HG03565 (cell line): ENCODE measurements at regions not wholly inside any gene's neighbourhood (a gene's known extent, or its start where the extent isn't known, plus 50 kb on each side); places are given as distances from the start of the nearest gene placed in this dataset.

Experiments
- ATAC-seq: cut with Tn5 transposase; IDR thresholded peaks from one replicate; pipeline ENCODE4 v1.9.1; 2021; ENCODE audit warnings: mild to moderate bottlenecking, moderate library complexity; ENCODE audit not compliant: unreplicated experiment

DNA sequence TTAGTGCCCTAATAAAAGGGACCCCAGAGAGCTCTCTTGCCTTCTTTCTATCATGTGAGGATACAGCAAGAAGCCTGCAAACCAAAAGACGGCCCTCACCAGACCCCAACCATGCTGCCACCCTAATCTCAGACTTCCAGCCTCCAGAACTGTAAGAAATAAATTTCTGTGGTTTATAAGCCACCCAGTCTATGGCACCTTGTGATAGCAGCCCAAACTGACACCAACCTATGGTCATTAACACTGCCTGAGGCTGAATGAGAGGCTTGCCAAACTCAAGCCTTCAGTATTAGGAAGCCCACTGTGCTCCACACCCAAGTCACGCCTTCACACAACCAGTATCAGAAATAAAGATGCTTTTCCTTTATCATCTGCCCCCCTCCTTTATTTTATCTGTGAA is 127.3 kb upstream of the KLF3 start:
- ATAC-seq = no peak

DNA sequence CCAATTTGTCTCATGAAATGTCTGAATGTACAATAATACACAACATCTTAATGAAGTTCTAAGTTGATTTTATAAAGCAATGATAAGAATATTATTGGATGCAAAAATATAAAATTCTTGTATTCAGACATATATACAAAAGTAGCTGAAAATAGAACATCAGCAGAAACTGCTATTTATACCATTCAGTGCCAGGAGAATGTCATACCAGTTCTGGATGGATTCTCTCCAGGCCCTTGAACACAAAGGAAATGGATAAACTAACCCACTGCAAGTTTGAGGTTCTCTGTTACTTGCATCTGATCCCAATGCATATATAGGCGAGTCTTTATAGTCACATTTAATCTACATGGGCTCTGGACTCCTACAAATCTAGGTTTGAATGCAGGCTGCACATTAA is 126.3 kb upstream of the KLF3 start:
- ATAC-seq = no peak

DNA sequence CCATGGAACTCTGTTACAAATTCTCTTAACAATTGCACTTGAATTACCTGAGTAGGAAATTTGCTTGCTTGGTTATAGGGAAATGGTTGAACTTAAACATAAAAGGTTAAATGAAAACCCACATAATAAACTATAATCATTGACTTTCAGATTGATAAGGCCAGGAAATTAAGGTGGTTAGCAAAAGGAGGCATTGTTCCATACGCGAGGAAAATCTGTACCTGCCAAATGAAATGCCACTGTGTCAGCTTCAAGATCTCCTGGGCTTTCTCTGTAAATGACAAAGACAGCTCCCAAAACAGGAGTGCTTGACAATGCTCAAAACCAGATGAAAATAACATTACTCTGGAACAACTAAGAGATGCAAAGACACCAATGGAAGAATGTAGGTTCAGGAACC is 125.5 kb upstream of the KLF3 start:
- ATAC-seq = no peak

DNA sequence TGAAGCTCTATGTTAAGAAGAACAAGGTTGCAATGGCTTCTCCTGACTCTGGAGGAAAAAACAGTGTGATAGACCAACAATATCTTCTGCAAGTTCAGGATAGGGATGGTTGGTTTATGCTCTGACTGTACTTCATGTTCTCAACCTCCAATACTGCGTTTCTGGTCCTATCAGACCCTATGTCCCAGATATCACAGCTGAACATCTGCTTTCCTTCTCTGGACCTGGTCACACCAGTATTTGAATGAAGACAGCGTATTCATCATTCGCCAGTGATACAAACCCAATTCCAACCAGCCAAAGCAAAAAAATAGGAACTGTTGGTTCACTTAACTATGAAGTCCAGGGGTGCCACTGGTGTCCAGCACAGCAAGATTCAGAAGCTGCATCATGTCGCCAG is 124.5 kb upstream of the KLF3 start:
- ATAC-seq = no peak

DNA sequence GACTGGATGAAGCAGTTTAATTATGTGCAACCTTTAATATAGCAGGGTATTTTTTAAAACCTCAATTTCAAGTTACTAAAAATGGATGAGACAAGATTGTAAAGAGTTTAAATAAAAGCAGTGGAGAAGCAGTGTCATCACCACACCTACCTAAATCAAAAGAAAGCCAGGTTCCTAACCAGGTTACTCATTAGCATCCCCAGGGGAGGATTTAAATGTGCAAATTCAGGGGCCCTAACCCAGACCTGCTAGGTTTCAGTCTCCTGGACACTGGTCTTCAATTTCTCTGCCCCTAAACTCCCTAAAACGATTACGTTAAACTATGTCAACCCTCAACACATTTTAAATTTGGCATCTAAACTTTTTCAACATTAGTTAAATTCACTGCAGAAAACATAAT is 116.9 kb upstream of the KLF3 start:
- ATAC-seq = no peak

DNA sequence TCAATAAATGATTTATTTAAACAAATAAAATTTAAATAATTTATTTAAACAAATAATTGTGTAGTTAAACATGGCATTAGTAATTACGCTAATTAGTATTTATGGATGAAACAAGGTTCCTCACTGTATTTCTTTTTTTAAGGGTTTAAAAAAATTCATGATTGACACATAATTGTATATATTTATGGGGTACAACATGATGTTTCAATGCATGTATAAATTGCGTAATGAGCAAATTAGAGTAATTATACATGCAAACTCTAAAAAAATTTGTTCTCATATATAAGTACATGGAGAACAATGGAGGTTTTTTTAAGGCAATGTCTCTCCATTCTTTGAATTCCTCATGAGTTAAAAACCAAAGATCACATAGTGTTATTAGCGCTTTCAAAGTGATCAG is 115.7 kb upstream of the KLF3 start:
- no peak for ATAC-seq

DNA sequence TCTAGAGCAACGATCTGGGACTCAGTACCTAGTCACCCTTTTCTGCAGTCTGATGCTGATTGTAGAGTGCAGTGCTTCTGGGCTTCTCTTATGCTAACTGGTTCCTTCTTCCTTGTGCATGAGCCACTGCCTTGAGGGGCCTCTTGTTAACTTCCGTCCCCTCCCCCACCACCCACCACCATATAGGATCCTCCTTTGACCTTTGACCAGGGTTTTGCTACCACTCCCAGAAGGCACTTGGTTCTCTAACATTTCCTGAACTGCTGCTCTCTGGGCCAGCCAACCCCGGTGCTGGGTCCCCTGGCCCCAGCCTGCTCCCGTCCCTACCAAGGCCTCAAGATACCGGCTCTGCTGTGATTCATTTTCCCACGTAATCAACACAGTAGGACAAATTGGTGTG is 104.6 kb upstream of the KLF3 start:
- no peak for ATAC-seq

DNA sequence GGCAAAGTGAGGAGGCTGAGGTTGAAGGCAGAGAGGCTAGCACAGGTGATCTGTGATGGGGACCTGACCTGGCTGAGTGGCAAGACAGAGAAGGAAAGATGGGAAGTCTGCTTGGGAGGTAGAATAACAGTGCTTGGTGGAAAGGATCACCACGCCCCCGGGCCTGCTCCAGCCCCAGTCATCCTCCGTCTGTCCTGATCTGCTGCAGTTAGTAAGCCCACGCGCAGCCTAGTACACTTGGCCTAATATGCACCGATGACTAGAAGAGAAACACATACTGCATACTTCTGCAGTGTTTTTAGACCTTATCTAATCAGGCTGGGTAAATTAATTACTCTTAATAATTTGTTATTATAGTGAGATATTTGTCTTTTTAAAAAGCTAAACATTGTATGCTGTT is 103.7 kb upstream of the KLF3 start:
- no peak for ATAC-seq

DNA sequence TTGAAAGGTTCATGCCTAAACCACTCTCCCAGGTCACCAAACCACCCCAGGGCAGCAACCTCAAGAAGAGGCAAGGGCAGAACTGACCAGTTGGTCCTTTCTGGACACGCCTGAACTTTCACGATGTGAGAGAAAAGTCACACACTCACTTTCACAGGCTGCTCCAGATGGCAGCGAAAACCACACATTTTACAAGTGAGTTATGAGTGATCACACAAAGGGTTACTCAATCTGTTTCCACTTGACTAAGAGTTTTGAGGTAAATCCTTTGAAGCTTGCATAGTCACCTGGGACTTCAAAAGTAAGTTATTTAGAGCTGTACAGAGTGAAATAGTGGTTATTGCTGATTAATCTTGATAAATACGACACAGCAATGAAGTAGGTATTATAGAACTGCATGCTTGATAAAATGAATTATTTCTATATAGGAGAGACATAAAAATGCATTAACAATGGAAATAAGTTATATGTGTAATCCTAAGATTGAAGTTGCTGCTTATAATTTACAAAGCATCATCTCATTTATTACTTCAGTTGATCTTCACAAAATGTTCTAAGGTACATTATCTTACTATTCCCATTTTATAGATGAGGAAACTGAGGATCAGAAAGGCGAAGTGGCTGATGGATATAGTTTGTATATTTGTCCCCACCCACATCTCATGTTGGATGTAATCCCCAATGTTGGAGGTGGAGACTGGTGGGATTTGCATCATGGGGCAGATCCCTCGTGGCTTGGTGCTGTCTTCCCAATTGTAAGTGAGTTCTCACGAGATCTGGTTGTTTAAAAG is 103.0 kb upstream of the KLF3 start:
- ATAC-seq = peak; percentile 95

DNA sequence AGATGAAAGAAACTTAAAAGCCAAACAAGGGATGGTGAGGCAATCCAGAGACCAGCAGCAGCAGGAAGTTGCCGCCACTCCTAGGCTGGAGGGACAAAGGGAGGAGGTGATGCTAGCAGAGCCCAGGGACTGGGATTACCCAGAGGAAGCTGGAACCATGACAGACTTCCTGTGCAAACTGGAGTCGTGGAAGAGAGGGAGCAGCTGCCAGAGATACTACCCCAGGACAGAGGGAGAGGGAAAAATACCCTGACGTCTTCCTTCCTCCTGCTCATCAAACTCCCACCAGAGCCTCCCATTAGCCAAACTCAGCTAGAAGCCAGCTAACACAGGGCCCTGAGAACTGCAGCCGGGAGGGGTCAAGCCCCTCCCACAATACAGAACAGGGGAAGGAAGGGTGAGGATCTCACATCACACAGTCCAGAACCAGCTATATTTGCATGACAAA is 101.2 kb upstream of the KLF3 start:
- no peak for ATAC-seq

DNA sequence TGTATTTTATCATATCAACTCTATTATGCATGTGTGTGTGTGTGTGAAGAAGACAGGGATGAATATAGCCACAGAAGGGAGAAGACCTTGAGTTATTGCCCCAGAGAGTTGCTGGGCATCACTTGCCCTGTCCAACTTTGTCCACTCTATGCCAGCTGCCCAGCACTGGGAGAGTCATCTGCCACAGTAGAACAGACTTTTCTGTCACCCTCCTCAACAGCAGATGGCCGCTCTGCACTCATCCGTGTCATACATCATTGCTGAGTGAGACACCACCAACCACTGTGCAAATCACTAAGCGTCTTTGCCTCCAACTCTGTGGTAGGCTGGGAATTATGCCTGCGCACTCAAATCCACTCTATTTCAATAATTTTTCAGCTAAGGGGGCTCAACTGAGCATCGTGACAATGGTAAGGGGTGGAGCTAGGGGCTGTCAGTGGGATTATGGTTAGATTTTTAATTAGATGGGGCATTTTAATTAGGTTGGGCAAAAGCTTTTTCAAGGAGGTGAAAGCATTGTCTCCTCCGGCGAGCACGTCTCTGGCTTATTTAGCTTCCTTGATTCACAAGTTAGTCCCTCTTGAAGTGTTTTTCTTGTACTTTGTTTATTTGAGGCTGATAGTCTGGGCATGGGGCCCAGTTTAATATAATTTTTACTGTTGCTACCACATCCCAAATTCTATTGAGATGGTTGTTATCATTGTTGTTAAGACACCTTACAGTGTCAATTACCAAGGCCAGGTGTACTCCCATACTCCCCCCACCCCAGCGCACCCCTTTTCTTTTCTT is 100.1 kb upstream of the KLF3 start:
- no peak for ATAC-seq

DNA sequence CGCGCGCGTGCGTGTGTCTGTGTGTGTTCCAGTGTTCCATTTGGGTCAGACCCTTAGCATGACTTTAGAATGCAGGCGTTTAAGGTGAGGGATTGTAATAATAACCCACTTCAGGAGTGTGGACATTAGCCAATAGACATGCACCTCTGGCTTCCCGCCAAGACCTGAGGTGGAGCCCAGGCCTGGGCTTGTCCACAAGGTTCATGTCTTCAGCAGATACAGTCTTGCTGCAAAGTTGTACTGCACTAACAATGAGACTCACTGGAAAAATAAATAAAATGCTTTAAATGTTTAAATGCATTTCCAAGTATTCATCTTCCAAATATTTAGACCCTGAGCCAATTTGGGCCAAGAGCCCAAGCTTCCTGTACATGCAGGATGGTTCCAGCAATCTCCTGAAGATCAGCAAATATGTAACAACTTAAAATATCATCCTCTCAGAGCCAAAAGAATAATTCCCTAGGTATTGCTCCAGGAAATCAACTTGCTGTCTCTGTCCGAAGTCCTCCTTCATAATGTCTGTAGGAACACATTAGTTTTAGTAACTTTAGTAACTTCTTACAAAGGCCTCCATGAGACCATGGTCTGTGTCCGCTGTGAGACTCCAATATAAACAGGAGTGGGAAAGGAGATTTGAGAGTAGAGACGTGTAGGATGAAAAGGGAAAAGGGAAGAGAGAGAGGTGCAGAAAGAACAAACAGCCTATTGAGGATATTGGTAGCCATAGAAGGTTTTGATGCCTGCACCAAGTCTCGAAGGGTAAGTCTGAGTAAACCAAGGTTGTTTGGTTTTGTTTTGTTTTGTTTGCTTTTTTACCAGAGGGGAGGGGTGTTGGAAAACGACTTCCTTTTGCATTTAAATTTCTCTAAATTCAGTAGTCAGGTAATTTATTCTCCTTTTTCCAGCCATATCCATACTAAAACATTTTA is 98.5 kb upstream of the KLF3 start:
- no peak for ATAC-seq

DNA sequence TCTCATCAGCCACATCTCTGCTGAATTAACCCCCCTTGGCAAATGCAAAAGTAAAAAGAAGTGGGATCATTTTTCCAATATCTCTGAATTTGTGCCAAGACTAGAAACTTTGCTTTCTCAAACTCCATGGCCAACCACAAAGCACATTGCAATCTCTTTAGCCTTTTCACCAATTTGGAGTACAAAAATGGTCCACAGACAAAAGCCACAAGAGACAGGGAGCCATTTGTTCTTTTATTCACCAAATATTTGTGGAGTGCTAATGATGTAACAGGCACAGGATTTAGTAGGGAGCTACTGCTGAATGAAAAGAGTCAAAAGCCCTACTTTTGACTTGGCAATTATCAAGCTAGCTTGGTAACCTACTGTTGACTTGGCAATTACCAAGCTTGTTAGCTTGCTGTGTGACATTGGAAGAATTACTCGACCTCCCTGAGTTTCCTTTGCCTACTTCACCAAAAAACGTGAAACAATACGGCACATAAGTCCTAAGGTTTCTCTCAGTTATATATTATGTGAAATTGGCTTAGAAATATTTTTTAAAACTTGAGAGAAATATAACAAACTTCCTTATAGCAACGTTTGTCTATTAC is 97.1 kb upstream of the KLF3 start:
- ATAC-seq = no peak

DNA sequence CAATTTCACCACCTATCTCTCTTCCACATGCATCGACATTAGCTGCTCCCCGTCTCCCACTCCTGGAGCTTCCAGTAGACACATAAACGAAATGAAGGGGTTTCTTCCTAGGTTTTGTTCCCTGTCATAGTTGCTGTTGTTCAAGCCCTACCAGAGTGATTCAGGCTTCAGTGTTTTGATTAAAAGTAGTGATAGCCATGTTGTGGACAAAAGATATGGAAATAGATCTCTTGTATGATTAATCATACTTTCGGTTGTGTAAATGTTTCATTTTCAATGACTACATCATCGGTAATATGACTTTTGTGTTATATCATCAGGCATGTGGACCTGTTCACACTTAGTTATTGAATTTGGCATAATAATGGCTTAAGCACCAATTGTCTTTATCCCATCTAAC is 96.5 kb upstream of the KLF3 start:
- no peak for ATAC-seq

DNA sequence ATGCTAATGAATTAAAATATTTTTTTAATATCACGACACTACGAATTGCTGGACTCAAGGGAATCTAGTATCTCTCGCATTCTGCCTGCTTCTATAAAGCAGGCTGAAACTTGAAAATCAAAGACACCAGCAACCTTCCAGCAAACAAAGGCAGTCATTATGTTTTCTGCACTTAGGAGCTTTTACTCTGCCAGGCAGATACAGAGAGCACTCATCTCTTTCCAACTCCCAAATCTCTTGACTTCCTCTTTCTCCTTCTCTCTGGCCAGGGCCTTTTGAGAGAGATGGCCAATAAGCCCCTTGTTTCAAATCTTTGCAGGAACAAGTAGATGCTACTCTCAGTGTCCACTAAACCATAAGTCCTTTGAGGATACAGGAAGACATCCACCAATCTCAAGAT is 95.2 kb upstream of the KLF3 start:
- no peak for ATAC-seq

DNA sequence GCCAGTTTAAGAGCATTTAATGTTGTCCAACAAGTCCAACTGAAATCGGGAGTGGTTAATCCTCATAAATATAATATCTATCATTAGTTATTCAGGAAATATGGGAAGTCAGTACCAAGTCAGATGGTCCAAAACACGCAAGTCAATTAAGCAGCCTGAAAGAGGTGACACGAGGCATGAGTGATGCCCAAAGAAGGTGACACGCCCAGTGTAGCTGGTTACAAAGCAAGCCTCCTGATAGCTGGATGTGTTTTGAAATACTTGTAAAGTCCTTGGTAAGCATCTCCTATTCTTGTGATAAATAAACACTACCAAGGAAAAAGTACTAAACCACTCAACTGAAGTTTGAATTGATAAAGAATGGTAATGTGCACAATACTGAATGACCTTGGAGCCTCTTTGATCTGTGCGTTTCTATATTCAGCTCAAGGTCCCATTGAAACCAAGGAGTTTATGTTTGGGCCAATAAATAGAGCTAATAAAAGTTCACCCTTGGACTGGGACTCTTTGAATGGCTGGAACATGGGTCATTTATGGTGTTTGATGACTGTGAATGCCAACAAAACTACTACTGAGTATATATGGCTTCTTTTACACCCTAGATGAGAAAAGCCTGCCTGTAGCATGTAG is 93.2 kb upstream of the KLF3 start:
- ATAC-seq = no peak

DNA sequence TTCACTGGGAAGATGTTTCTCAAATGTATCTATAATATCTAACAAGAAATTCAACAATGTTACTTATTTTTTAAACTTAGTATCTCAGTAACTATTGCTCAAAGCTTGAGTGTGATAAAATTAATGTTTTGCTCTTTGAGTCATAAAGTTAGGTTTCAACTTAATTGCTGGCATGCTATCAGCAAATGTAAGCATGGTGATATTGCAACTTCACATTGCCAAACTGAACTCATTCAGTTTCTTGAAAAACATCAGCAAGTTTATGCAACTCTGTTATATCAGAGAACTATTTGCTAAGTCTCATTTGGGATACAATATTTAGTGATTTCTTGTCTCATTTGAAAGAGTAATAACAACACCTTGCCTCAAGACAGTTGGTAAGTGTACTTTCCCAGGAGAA is 91.2 kb upstream of the KLF3 start:
- ATAC-seq = no peak

DNA sequence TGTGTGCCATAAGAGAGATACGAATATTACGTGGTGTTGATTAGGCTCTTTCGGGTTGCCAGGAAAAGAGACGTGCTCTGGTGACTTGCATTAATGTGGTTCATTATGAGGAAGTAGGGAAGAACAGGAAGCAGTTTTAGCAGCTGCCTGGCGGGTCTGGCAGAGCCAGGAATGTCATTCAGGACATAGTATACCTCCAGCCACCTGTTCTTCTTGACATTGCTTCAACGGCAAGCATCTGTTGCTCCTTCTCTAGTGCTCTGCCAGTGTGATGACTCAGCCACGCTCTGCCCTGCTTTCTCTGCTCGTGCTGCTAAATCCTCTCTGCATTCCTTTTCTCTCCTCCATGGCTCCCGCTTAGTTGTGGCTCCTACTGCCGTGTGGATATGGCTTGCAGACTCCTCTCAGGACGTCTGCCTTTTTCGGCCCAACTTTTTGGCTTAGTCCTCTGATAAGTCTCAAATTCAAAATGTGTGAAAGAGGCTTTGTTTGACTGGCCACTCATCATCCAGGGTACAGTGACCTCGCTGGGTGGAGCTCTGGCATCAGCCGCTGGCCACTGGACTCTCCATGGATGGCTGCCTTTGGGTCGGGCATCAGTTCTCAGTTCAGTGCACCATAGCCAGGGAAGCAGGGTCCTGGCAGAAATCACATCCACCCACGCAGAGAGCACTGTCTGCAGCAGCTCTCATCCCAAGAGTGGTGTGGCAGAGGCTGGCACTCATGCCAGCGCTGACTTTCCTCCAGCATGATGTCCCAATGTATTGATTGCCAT is 89.3 kb upstream of the KLF3 start:
- ATAC-seq = no peak

DNA sequence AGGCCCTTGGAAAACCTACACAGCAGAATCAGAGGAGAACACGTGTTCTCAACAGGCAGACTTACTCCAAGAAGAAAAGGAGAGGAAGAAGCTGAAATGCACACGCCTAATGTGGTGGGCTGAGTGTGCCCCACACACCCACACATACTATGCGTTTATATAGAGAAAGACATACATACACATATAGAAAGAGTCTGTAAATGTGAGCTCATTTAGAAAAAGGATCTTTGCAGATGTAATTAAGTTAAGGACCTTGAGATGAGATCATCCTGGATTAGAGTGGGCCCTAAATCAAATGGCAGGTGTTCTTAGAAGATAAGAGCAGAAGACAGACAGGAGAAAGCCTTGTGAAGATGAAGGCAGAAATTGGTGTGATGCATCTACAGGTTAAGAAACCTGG is 87.2 kb upstream of the KLF3 start:
- ATAC-seq = no peak

DNA sequence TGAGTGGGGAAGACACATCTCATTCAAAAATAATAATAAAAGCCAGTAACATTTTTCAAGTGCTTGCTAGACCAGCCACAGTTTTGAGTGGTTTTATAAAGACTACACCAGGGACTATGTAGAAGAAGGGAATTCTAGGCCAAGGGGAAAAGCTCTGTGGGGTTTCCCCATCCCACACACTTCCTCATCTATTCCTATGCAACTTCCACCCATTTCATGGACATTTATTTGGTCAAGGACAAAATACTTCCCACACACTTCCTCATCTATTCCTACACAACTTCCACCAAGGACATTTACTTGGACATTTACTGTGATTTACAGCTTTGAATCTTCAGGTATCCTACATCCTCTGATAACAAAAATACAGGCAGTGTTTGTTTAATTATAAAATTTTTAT is 86.5 kb upstream of the KLF3 start:
- ATAC-seq = no peak
